ENCODE measurements at regions not wholly inside any gene's neighbourhood (a gene's known extent, or its start where the extent isn't known, plus 50 kb on each side); places are given as distances from the start of the nearest gene placed in this dataset.

DNA sequence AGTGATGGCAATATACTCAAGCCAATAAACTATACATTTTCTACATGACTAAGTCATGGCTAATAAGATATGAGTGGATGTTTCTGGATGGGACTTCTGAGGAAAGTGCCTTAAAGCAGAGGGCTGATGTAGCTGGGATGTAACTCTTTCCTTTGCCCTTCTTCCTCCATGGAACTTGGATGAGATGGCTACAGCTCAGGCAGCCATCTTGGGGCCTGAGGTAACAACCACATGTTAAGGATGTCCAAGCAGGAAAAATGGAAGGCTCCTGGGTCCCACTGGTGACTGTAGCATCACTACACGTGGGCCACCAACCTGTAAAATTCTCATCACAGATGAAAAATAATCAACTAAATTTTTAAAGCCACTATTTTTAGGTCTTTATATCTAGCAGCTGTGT, 54.4 kb upstream of the GRIP1 start:
- Histone ChIP-seq H3K27ac (no peak overlapping the region), H3K4me3 (no peak overlapping the region)
- DNase-seq (ENCODE audit: low spot score), result no peak
- TF ChIP-seq, protein P1, sequence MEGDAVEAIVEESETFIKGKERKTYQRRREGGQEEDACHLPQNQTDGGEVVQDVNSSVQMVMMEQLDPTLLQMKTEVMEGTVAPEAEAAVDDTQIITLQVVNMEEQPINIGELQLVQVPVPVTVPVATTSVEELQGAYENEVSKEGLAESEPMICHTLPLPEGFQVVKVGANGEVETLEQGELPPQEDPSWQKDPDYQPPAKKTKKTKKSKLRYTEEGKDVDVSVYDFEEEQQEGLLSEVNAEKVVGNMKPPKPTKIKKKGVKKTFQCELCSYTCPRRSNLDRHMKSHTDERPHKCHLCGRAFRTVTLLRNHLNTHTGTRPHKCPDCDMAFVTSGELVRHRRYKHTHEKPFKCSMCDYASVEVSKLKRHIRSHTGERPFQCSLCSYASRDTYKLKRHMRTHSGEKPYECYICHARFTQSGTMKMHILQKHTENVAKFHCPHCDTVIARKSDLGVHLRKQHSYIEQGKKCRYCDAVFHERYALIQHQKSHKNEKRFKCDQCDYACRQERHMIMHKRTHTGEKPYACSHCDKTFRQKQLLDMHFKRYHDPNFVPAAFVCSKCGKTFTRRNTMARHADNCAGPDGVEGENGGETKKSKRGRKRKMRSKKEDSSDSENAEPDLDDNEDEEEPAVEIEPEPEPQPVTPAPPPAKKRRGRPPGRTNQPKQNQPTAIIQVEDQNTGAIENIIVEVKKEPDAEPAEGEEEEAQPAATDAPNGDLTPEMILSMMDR (IDR thresholded peaks at IDR 0.05), result no peak

DNA sequence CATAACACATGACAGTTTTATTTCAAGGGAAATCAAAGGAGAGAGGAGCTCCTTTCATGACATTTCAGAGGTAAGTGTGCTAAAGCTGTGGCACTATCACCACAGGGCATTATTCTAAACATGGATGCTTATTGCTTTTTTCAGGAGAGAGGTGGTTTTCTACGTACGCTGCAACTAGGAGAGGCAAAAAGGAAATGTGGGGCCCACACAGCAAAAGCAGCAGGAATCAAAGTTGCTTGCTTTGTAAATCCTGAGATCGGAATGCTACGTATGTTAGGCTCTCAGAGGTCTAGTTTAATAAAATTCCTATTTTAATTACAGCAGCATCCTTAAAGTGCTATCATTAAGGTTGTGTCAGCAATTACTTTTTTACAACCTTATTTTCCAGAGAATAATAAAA, 55.0 kb upstream of the GRIP1 start:
- H3K27ac ChIP-seq, result no peak overlapping the region
- no peak for DNase-seq (ENCODE audit: low spot score)
- TF ChIP-seq, protein P1 (IDR thresholded peaks at IDR 0.05), result no peak
- no peak overlapping the region for H3K4me3 ChIP-seq

DNA sequence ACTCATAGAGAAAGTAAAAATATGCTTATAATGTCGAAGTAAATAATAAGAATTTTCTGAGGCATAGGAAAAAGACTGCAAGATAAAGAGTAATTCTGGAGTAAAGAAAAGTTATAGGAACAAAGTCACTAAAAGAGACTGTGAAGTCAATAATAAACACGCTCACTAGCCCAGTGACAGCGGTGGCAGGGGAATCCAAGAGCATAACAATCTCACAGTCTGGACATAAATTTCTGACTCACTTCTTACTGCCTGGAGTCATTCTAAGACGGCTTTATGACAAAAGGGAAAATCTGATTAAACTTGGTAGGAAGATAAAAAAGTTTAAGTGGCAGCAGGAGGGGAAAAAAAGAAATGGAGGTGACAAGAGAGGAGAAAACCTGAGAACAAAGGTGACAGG, 56.4 kb upstream of the GRIP1 start:
- Histone ChIP-seq H3K4me3 (no peak overlapping the region), H3K27ac (no peak overlapping the region)
- TF ChIP-seq, protein P1 (IDR thresholded peaks at IDR 0.05), result no peak
- no peak for DNase-seq (ENCODE audit: low spot score)

DNA sequence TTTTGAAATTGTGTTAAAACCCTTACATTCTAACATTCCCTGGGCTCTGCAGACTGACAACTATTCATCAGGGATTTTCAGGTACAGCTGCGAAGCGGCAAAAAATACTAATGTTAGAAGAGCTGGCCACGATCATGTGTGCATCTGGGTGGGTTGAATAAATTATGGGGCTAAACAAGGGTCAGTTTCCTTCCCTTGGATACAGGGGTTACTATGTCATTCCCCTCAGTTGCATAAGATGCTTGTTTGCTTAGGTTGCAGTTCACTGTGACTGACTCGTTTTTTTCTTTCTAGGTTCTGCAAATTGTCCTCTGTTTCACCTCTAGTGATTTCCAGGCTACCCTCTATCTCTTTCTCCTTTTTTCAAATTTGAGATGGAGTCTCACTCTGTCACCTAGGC, 58.1 kb upstream of the GRIP1 start:
- DNase-seq (ENCODE audit: low spot score), result no peak
- TF ChIP-seq, protein P1 (IDR thresholded peaks at IDR 0.05), result no peak
- Histone ChIP-seq H3K4me3 (no peak overlapping the region), H3K27ac (no peak overlapping the region)

DNA sequence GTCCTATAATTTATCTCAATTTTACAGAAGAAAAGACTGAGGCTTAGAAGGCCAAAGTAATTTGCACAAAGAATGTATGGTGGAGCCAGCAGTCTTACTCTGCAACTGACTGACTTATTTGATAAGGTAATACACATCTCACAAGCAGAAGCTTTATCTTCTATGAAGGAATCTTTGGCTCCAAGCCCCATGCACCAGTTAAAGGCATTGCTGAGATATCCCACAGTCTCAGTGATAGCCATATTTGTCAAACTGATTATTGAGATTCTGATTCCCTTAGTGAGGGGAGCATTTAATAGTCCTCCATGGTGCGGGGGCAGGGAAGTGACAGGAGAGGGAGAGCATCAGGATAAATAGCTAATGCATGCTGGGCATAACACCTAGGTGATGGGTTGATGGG, 60.4 kb upstream of the GRIP1 start:
- Histone ChIP-seq H3K4me3 (no peak overlapping the region), H3K27ac (no peak overlapping the region)
- TF ChIP-seq, protein P1 (IDR thresholded peaks at IDR 0.05), result no peak
- no peak for DNase-seq (ENCODE audit: low spot score)

DNA sequence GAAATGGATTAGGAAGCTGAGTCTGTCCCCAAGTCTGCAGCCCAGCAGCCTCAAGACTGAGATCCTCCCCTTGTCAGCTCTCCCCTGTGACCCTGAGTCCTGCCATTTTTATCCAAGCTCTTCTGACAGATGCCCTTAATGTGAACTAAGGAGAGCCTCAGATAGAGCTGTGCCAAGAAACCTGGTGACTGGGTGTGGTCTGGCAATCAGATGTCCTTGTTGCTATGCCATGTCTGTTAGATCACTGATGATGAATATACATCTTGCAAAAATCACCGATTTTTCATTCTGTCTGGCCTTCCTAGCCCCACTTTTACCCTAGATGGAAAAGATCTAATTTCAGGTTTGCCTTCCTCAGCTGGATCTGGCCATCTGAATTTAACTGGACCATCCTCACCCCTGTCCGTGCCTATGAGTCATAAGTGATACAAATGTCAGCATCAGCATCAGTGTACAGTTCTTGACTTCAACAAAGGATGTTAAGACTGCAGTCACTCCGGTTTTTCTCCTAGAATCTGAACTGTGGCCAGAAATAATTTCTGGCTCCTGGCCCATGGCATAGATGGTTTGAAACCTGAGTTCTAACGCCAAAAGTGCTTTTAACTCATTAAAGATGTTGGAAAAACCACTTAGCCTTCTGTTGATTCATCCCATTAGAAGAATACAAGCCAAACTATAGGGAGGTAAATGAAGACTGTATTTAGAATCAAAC, 61.2 kb upstream of the GRIP1 start:
- Histone ChIP-seq H3K4me3 (no peak overlapping the region), H3K27ac (no peak overlapping the region)
- TF ChIP-seq, protein P1 (IDR thresholded peaks at IDR 0.05), result no peak
- DNase-seq (ENCODE audit: low spot score), result no peak

DNA sequence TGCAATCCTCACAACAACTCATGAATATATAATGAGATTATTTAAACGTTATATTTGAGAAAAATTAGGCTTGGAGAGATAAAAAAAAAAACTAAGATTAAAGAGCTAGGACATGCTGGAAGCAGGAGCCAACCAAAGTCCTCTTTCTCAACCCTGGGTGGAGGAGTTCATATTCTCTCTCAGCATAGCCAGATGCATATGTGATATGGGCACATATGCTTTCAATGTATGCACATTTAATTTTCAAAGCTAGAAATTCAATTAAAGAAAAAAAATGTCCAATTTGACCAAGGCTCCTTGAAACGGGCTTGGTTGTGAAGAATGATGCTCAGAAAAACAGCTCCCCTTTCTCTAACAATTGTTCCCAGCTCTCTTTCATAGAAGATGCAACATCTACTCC, 61.9 kb upstream of the GRIP1 start:
- H3K27ac ChIP-seq, result no peak overlapping the region

More for the DNA sequence above, 61.9 kb upstream of the GRIP1 start:
- no peak for DNase-seq (ENCODE audit: low spot score)
- no peak overlapping the region for H3K4me3 ChIP-seq
- TF ChIP-seq, protein P1 (IDR thresholded peaks at IDR 0.05), result no peak

All from coronary artery (tissue), 2 donors.